NCI-H526 treated with DMSO at 0.1 percent for 48 hours (cell line): ENCODE measurements at regions not wholly inside any gene's neighbourhood (a gene's known extent, or its start where the extent isn't known, plus 50 kb on each side); places are given as distances from the start of the nearest gene placed in this dataset.

Source experiments
- DNase-seq: peaks from one replicate; lab custom pipeline; 2025; lab: John Stamatoyannopoulos, UW

- no peak for DNase-seq
Measured at GRCh38 chr15:66931768-66932633, 133.4 kb upstream of the SMAD3 start.

GRCh38 chr15:66932634-66933024, 132.8 kb upstream of the SMAD3 start:
- no peak for DNase-seq

GRCh38 chr15:66933932-66934867, 131.2 kb upstream of the SMAD3 start:
- DNase-seq: no peak

GRCh38 chr15:66934868-66935520, 130.4 kb upstream of the SMAD3 start:
- no peak for DNase-seq

GRCh38 chr15:66935688-66936087, 129.7 kb upstream of the SMAD3 start:
- no peak for DNase-seq

- DNase-seq: no peak
Measured at GRCh38 chr15:66936109-66936860, 129.1 kb upstream of the SMAD3 start.

GRCh38 chr15:66936861-66937582, 128.4 kb upstream of the SMAD3 start:
- DNase-seq: no peak

- no peak for DNase-seq
Measured at GRCh38 chr15:66937588-66937987, 127.8 kb upstream of the SMAD3 start.

GRCh38 chr15:66938114-66938830, 127.1 kb upstream of the SMAD3 start:
- DNase-seq: no peak

- no peak for DNase-seq
Measured at GRCh38 chr15:66939016-66939415, 126.4 kb upstream of the SMAD3 start.

GRCh38 chr15:66939451-66940023, 125.9 kb upstream of the SMAD3 start:
- DNase-seq: no peak

GRCh38 chr15:66940368-66940767, 125.0 kb upstream of the SMAD3 start:
- no peak for DNase-seq

- no peak for DNase-seq
Measured at GRCh38 chr15:66941108-66941711, 124.2 kb upstream of the SMAD3 start.

GRCh38 chr15:66941791-66942190, 123.6 kb upstream of the SMAD3 start:
- no peak for DNase-seq

- DNase-seq: no peak
Measured at GRCh38 chr15:66942649-66943390, 122.6 kb upstream of the SMAD3 start.

- peak; percentile 84 for DNase-seq
Measured at GRCh38 chr15:66943456-66944095, 121.8 kb upstream of the SMAD3 start.

- DNase-seq: no peak
Measured at GRCh38 chr15:66944121-66944520, 121.3 kb upstream of the SMAD3 start.

- no peak for DNase-seq
Measured at GRCh38 chr15:66945286-66945685, 120.1 kb upstream of the SMAD3 start.
